ENCODE measurements at regions not wholly inside any gene's neighbourhood (a gene's known extent, or its start where the extent isn't known, plus 50 kb on each side); places are given as distances from the start of the nearest gene placed in this dataset.
A peak's percentile ranks its signal among the peaks of the same experiment; 100 is the strongest.

GRCh38 chr5:68419081-68419636 is 203.6 kb downstream of the PIK3R1 start:
- no peak for DNase-seq (ENCODE audit: low read depth)
- TF ChIP-seq CTCF (IDR thresholded peaks at IDR 0.05; ENCODE audit: insufficient read depth, low read depth, low read length, missing control alignments) = no peak
- no peak overlapping the region for H3K4me3 ChIP-seq (ENCODE audit: low read depth, low read length)

- H3K4me3 ChIP-seq (ENCODE audit: low read depth, low read length) = no peak overlapping the region
- no peak for TF ChIP-seq CTCF (IDR thresholded peaks at IDR 0.05; ENCODE audit: insufficient read depth, low read depth, low read length, missing control alignments)
- DNase-seq (ENCODE audit: low read depth) = no peak
These were observed 204.3 kb downstream of the PIK3R1 start for GRCh38 chr5:68419637-68420452.

- TF ChIP-seq CTCF (IDR thresholded peaks at IDR 0.05; ENCODE audit: insufficient read depth, low read depth, low read length, missing control alignments) = no peak
- no peak for DNase-seq (ENCODE audit: low read depth)
- H3K4me3 ChIP-seq (ENCODE audit: low read depth, low read length) = no peak overlapping the region
These were observed 205.2 kb downstream of the PIK3R1 start for GRCh38 chr5:68420476-68421344.

- no peak for TF ChIP-seq CTCF (IDR thresholded peaks at IDR 0.05; ENCODE audit: insufficient read depth, low read depth, low read length, missing control alignments)
- no peak for DNase-seq (ENCODE audit: low read depth)
- no peak overlapping the region for H3K4me3 ChIP-seq (ENCODE audit: low read depth, low read length)
These were observed 206.1 kb downstream of the PIK3R1 start for GRCh38 chr5:68421485-68422220.

- no peak for TF ChIP-seq CTCF (IDR thresholded peaks at IDR 0.05; ENCODE audit: insufficient read depth, low read depth, low read length, missing control alignments)
- no peak overlapping the region for H3K4me3 ChIP-seq (ENCODE audit: low read depth, low read length)
- DNase-seq (ENCODE audit: low read depth) = peak; percentile 39
These were observed 207.7 kb downstream of the PIK3R1 start for GRCh38 chr5:68423154-68423811.
